Gastrocnemius medialis (tissue), 4 donors: ENCODE measurements at regions not wholly inside any gene's neighbourhood (a gene's known extent, or its start where the extent isn't known, plus 50 kb on each side); places are given as distances from the start of the nearest gene placed in this dataset.

Experiments
- POLR2A ChIP-seq, 2 donors: fragments of 450-650 bp; IDR thresholded peaks; one replicate each; pipeline ENCODE4 v1.6.1; 2017; ENCODE audit warnings: antibody characterized with exemption in 2 of 2, mild to moderate bottlenecking in 2 of 2, moderate library complexity in 2 of 2
- TF ChIP-seq, protein P1 (sequence below), 5 experiments: fragments of 450-650 bp in 3 of 5; fragments of 200-600 bp in 2 of 5; sonication (generic) in 2 of 5; IDR thresholded peaks in 4 of 5; conservative IDR thresholded peaks in 1 of 5; 1 replicate in 4 of 5; 2 replicates in 1 of 5; pipeline ENCODE4 v1.5.1; 2016 to 2019; ENCODE audit warnings: antibody characterized with exemption in 5 of 5, mild to moderate bottlenecking in 3 of 5, moderate library complexity in 3 of 5

DNA sequence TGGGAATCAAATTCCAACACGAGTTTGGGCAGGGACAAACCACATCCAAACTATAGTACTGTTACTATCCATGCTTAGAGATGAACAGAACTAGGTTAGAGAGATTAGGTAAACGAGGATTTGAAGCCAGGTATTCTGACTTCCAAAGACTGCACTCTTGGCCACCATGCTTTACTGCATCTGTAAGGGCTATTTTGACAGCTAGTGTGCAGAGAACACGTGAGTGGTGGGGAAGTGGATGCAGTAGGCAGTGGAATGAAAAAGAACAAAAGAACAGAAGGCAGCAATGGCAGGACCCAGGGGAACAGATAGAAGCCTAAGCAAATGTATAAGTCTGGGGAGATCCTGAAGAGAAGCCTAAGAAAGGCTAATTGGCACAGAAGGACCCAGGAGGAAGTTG, 59.1 kb upstream of the GJA8 start:
- TF ChIP-seq, protein P1, sequence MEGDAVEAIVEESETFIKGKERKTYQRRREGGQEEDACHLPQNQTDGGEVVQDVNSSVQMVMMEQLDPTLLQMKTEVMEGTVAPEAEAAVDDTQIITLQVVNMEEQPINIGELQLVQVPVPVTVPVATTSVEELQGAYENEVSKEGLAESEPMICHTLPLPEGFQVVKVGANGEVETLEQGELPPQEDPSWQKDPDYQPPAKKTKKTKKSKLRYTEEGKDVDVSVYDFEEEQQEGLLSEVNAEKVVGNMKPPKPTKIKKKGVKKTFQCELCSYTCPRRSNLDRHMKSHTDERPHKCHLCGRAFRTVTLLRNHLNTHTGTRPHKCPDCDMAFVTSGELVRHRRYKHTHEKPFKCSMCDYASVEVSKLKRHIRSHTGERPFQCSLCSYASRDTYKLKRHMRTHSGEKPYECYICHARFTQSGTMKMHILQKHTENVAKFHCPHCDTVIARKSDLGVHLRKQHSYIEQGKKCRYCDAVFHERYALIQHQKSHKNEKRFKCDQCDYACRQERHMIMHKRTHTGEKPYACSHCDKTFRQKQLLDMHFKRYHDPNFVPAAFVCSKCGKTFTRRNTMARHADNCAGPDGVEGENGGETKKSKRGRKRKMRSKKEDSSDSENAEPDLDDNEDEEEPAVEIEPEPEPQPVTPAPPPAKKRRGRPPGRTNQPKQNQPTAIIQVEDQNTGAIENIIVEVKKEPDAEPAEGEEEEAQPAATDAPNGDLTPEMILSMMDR (IDR thresholded peaks at IDR 0.05 in 4 of 5, conservative IDR thresholded peaks at IDR 0.05 in 1 of 5) = no peak
- TF ChIP-seq POLR2A (IDR thresholded peaks at IDR 0.05) = no peak
